ENCODE measurements at regions not wholly inside any gene's neighbourhood (a gene's known extent, or its start where the extent isn't known, plus 50 kb on each side); places are given as distances from the start of the nearest gene placed in this dataset.

- TF ChIP-seq CTCF (IDR thresholded peaks at IDR 0.05; ENCODE audit: insufficient read depth, low read depth, low read length), result no peak
- TF ChIP-seq EZH2 (IDR thresholded peaks at IDR 0.05; ENCODE audit: insufficient read depth, low read length), result no peak
Measured at GRCh38 chr16:35751191-35751941, 2292.0 kb downstream of the TP53TG3F start.

All from astrocyte (in vitro differentiated cells and primary cell).